GM12878 (cell line): ENCODE measurements at regions not wholly inside any gene's neighbourhood (a gene's known extent, or its start where the extent isn't known, plus 50 kb on each side); places are given as distances from the start of the nearest gene placed in this dataset.

ENCODE experiments used
- ATAC-seq: fragments of 200-7000 bp; cut with Tn5 transposase; 3 replicates; pipeline ENCODE4 v1.9.1; 2020; ENCODE audit warnings: mild to moderate bottlenecking, moderate library complexity
- BruUV-seq: library from RNA; stranded (reverse); fragments of 400-500 nt; replicated peaks from 2 replicates; lab custom pipeline; 2021; lab: Mats Ljungman, UMichigan
- CTCF ChIA-PET: fragments of 300-600 bp; sonication (Branson Sonifier 250); formaldehyde crosslinking; extraction: SDS; loops from one replicate; lab custom pipeline; 2021; ENCODE audit warnings: inconsistent platforms; lab: Yijun Ruan, JAX
- POLR2A ChIA-PET: fragments of 350-600 bp; formaldehyde crosslinking; extraction: SDS; loops from one replicate; lab custom pipeline; 2021; ENCODE audit warnings: inconsistent platforms; lab: Charles Lee
- RAD21 ChIA-PET: fragments of 300-600 bp; sonication (Branson Sonifier 250); formaldehyde crosslinking; loops from one replicate; lab custom pipeline; 2023; ENCODE audit warnings: antibody characterized with exemption; ENCODE audit not compliant: unreplicated experiment; lab: Charles Lee
- SMC1A ChIA-PET: fragments of 300-600 bp; sonication (Branson Sonifier 250); formaldehyde crosslinking; loops from one replicate; lab custom pipeline; 2023; ENCODE audit not compliant: unreplicated experiment, uncharacterized antibody; lab: Charles Lee
- DNase-seq: peaks from one replicate; pipeline ENCODE4 v3.0.0-alpha.2; 2011; ENCODE audit warnings: low read depth, low spot score
- FAIRE-seq: peaks from 3 replicates; lab custom pipeline; 2011; peaks lifted over from hg19 to GRCh38; lab: Jason Lieb, UNC
- H2AFZ ChIP-seq: 2 replicates; pipeline ENCODE4 v1.6.0; 2011; ENCODE audit warnings: low read depth, low read length, control low read depth; ENCODE audit not compliant: control insufficient read depth
- H3K27ac ChIP-seq: 2 replicates; pipeline ENCODE4 v1.5.1; 2011; ENCODE audit warnings: control low read depth; ENCODE audit not compliant: control insufficient read depth, insufficient read depth
- H3K27me3 ChIP-seq, 2 experiments: replicated peaks in 1 of 2; 2 replicates each; pipeline versions ENCODE4 v1.6.0 to v1.6.1; 2011; ENCODE audit warnings: low read length in 1 of 2; ENCODE audit not compliant: control insufficient read depth in 2 of 2, insufficient read depth in 2 of 2
- H3K36me3 ChIP-seq, 2 experiments: 2 replicates each; pipeline ENCODE4 v1.5.1; 2011; ENCODE audit warnings: low read length in 1 of 2; ENCODE audit not compliant: control insufficient read depth in 2 of 2, insufficient read depth in 2 of 2
- H3K4me1 ChIP-seq: 2 replicates; pipeline ENCODE4 v1.6.1; 2011; ENCODE audit warnings: mild to moderate bottlenecking, low read length, moderate library complexity, mixed read lengths; ENCODE audit not compliant: control insufficient read depth, insufficient read depth
- H3K4me2 ChIP-seq: 2 replicates; pipeline ENCODE4 v1.6.0; 2011; ENCODE audit warnings: control low read depth; ENCODE audit not compliant: control insufficient read depth, insufficient read depth
- H3K4me3 ChIP-seq: fragments of 200-600 bp; sonication (generic); 2 replicates; pipeline ENCODE4 v1.5.1; 2016
- H3K79me2 ChIP-seq: 2 replicates; pipeline ENCODE4 v1.6.0; 2011; ENCODE audit warnings: low read length; ENCODE audit not compliant: control insufficient read depth, insufficient read depth
- H3K9ac ChIP-seq: 2 replicates; pipeline ENCODE4 v1.8.0; 2011; ENCODE audit warnings: low read length, control low read depth, mixed read lengths; ENCODE audit not compliant: control insufficient read depth, insufficient read depth
- H3K9me3 ChIP-seq: replicated peaks from 3 replicates; pipeline ENCODE4 v1.5.1; 2011; ENCODE audit warnings: mild to moderate bottlenecking, low read length; ENCODE audit not compliant: control insufficient read depth, insufficient read depth
- H4K20me1 ChIP-seq: 2 replicates; pipeline ENCODE4 v1.6.0; 2011; ENCODE audit not compliant: control insufficient read depth, insufficient read depth
- CUX1 ChIP-seq: IDR thresholded peaks from 2 replicates; pipeline ENCODE4 v1.6.1; 2012; ENCODE audit warnings: improper control_type of control experiment, low read depth, low read length; ENCODE audit not compliant: insufficient replicate concordance
- EGR1 ChIP-seq, 2 experiments: IDR thresholded peaks; 1 replicate in 1 of 2; 2 replicates in 1 of 2; pipeline ENCODE4 v1.6.1; 2011 to 2012; ENCODE audit warnings: low read depth in 2 of 2, low read length in 2 of 2, borderline replicate concordance in 1 of 2, mild to moderate bottlenecking in 1 of 2, moderate library complexity in 1 of 2
- IRF5 ChIP-seq: fragments of 450-650 bp; IDR thresholded peaks from 2 replicates; pipeline ENCODE4 v1.6.1; 2017; ENCODE audit warnings: borderline replicate concordance
- MEF2A ChIP-seq: IDR thresholded peaks from 2 replicates; pipeline ENCODE4 v1.6.1; 2011; ENCODE audit warnings: low read depth, mild to moderate bottlenecking, low read length, moderate library complexity; ENCODE audit not compliant: insufficient read depth
- MTA3 ChIP-seq: IDR thresholded peaks from 2 replicates; pipeline ENCODE4 v1.6.1; 2012; ENCODE audit warnings: low read length, inconsistent platforms, borderline replicate concordance
- NR2C2 ChIP-seq: IDR thresholded peaks from 2 replicates; pipeline ENCODE4 v1.6.1; 2011; ENCODE audit warnings: borderline replicate concordance, low read depth; ENCODE audit not compliant: control insufficient read depth, insufficient read length
- RELB ChIP-seq: fragments of 450-650 bp; IDR thresholded peaks from 2 replicates; pipeline ENCODE4 v1.6.1; 2017; ENCODE audit warnings: low read depth, mild to moderate bottlenecking, moderate library complexity
- SMAD1 ChIP-seq: fragments of 450-650 bp; IDR thresholded peaks from 2 replicates; pipeline ENCODE4 v1.6.1; 2018; ENCODE audit warnings: mild to moderate bottlenecking, low read depth; ENCODE audit not compliant: partially characterized antibody
- SMAD5 ChIP-seq: IDR thresholded peaks from 2 replicates; pipeline ENCODE4 v1.6.1; 2016; ENCODE audit warnings: antibody characterized with exemption, low read depth
- SUPT20H ChIP-seq: IDR thresholded peaks from 2 replicates; pipeline ENCODE4 v1.6.1; 2011; ENCODE audit warnings: low read depth, mild to moderate bottlenecking, low read length, moderate library complexity, borderline replicate concordance; ENCODE audit not compliant: control insufficient read depth
- WRNIP1 ChIP-seq: IDR thresholded peaks from 2 replicates; pipeline ENCODE4 v1.6.1; 2011; ENCODE audit warnings: low read depth, low read length, improper control_type of control experiment, borderline replicate concordance
- ZNF274 ChIP-seq: IDR thresholded peaks from one replicate; pipeline ENCODE4 v1.8.0; 2011; ENCODE audit not compliant: insufficient read length, insufficient read depth
- WGBS: methylation state at CpG from one replicate; pipeline ENCODE4 v1.1.6; 2016; ENCODE audit warnings: low lambda C conversion rate; ENCODE audit not compliant: insufficient replicate concordance, insufficient coverage; ENCODE audit errors: missing lambda C conversion rate; 5-methylcytosine and 5-hydroxymethylcytosine counted together
- in situ Hi-C: fragments of 300-500 bp; cut with MboI; formaldehyde crosslinking; loops from 9 replicates; pipeline ENCODE4 v1.14.3; 2018; ENCODE audit warnings: mixed read lengths
- intact Hi-C: fragments of 100-400 bp; cut with micrococcal nuclease; formaldehyde crosslinking; loops from one replicate; pipeline ENCODE4 v1.14.2; 2022; ENCODE audit not compliant: unreplicated experiment

- intact Hi-C loops: no loop called here
- Histone ChIP-seq H3K4me3 (no peak overlapping the region), H3K79me2 (no peaks in the 10 kb centered on the region), H3K9me3 (no peaks in the 10 kb centered on the region; the same call in 2 of the 3 replicates), H3K4me2 (no peak overlapping the region), H3K36me3 (no peaks in the 10 kb centered on the region), H2AFZ (no peak overlapping the region), H3K4me1 (no peaks in the 10 kb centered on the region), H3K27me3 (no peaks in the 10 kb centered on the region), H3K9ac (no peak overlapping the region), H4K20me1 (no peaks in the 10 kb centered on the region)
- CTCF ChIA-PET: no interaction called here
- BruUV-seq: no TSS peak
- ATAC-seq (no peak), FAIRE-seq (no peak), DNase-seq (no peak)
- RAD21 ChIA-PET: no interaction called here
- 42% methylated on average over 5 of the region's 5 CpGs for WGBS
- POLR2A ChIA-PET: no interaction called here
- SMC1A ChIA-PET: no interaction called here
- TF ChIP-seq MEF2A (no peak), SMAD1 (no peak), SMAD5 (no peak), RELB (no peak), EGR1 (IDR thresholded peaks at IDR 0.05; ENCODE audit: borderline replicate concordance in 1 of 2, low read depth in 2 of 2, low read length in 2 of 2) (no peak), SUPT20H (no peak), ZNF274 (no peak), CUX1 (no peak), WRNIP1 (no peak), MTA3 (no peak), NR2C2 (no peak), IRF5 (no peak)
- TF ChIP-seq, all 136 proteins: peak for 0
- no peak overlapping the region for H3K27ac ChIP-seq
- in situ Hi-C loops: no loop called here
These were observed 339.0 kb downstream of the GABRB3 start for GRCh38 chr15:26433818-26434217.
